ENCODE measurements at regions not wholly inside any gene's neighbourhood (a gene's known extent, or its start where the extent isn't known, plus 50 kb on each side); places are given as distances from the start of the nearest gene placed in this dataset.
"Not testable (repeated sequence)": the region's sequence is repeated elsewhere in the genome, so short reads cannot be mapped to it uniquely, and the experiment has no call there.

- TF ChIP-seq CTCF (conservative IDR thresholded peaks at IDR 0.05), result no peak
- Mint-ChIP-seq H3K4me3 (no peak overlapping the region), H3K27me3 (ENCODE audit: insufficient read depth) (no peaks in the 10 kb centered on the region), H3K27ac (no peak overlapping the region), H3K36me3 (ENCODE audit: low read depth) (no peaks in the 10 kb centered on the region), H3K4me1 (no peaks in the 10 kb centered on the region), H3K9me3 (peaks cover 4% of the 10 kb centered on the region)
- Histone ChIP-seq H3K9me3 (ENCODE audit: control insufficient read depth, low read length) (peaks cover 5% of the 10 kb centered on the region), H3K4me3 (ENCODE audit: low read length) (no peak overlapping the region), H3K9ac (ENCODE audit: extremely low read depth, low read length, poor library complexity, severe bottlenecking) (no peak overlapping the region), H3K27ac (ENCODE audit: low read depth, low read length) (no peak overlapping the region), H3K4me1 (ENCODE audit: control insufficient read depth, insufficient read depth, low read length) (no peaks in the 10 kb centered on the region), H3K36me3 (ENCODE audit: control insufficient read depth, insufficient read depth, low read length) (no peaks in the 10 kb centered on the region), H3K27me3 (ENCODE audit: control insufficient read depth, insufficient read depth, low read length, poor library complexity, severe bottlenecking) (no peaks in the 10 kb centered on the region)
- WGBS, 2 experiments (ENCODE audit: insufficient coverage in 1 of 2, insufficient read length in 1 of 2), result 75 to 85% methylated on average over 1 to 4 of the region's 4 CpGs
- DNase-seq, result no peak
These were observed 252.1 kb downstream of the DOK5 start for GRCh38 chr20:54727490-54727889.

- no peak overlapping the region for H3K27ac Mint-ChIP-seq
- H3K27me3 ChIP-seq (ENCODE audit: control insufficient read depth, insufficient read depth, low read length, poor library complexity, severe bottlenecking), result no peaks in the 10 kb centered on the region
- H3K9me3 ChIP-seq (ENCODE audit: control insufficient read depth, low read length), result peaks cover 5% of the 10 kb centered on the region
- H3K27me3 Mint-ChIP-seq (ENCODE audit: insufficient read depth), result no peaks in the 10 kb centered on the region
- 84 to 86% methylated on average over 3 to 6 of the region's 6 CpGs for WGBS, 2 experiments (ENCODE audit: insufficient coverage in 1 of 2, insufficient read length in 1 of 2)
- H3K9me3 Mint-ChIP-seq, result peaks cover 4% of the 10 kb centered on the region
- no peaks in the 10 kb centered on the region for H3K36me3 ChIP-seq (ENCODE audit: control insufficient read depth, insufficient read depth, low read length)
- H3K36me3 Mint-ChIP-seq (ENCODE audit: low read depth), result no peaks in the 10 kb centered on the region
- no peak overlapping the region for H3K9ac ChIP-seq (ENCODE audit: extremely low read depth, low read length, poor library complexity, severe bottlenecking)
- H3K4me3 ChIP-seq (ENCODE audit: low read length), result no peak overlapping the region
- no peak for TF ChIP-seq CTCF (conservative IDR thresholded peaks at IDR 0.05)
- H3K4me1 ChIP-seq (ENCODE audit: control insufficient read depth, insufficient read depth, low read length), result no peaks in the 10 kb centered on the region
- DNase-seq, result no peak
- no peak overlapping the region for H3K4me3 Mint-ChIP-seq
- H3K27ac ChIP-seq (ENCODE audit: low read depth, low read length), result no peak overlapping the region
- H3K4me1 Mint-ChIP-seq, result no peaks in the 10 kb centered on the region
These were observed 251.4 kb downstream of the DOK5 start for GRCh38 chr20:54726687-54727300.

GRCh38 chr20:54725266-54725665 lies 249.9 kb downstream of the DOK5 start:
- not testable (repeated sequence) for H3K36me3 Mint-ChIP-seq (ENCODE audit: low read depth); DNase-seq
- 43% methylated on average over 1 of the region's 2 CpGs; no CpG with 5 or more reads in 1 of the 2 experiments for WGBS, 2 experiments (ENCODE audit: insufficient coverage in 1 of 2, insufficient read length in 1 of 2)

GRCh38 chr20:54723723-54724122 lies 248.3 kb downstream of the DOK5 start:
- no peaks in the 10 kb centered on the region for H3K36me3 Mint-ChIP-seq (ENCODE audit: low read depth)
- H3K36me3 ChIP-seq (ENCODE audit: control insufficient read depth, insufficient read depth, low read length), result no peaks in the 10 kb centered on the region
- H3K27me3 Mint-ChIP-seq (ENCODE audit: insufficient read depth), result no peaks in the 10 kb centered on the region
- H3K27ac ChIP-seq (ENCODE audit: low read depth, low read length), result no peak overlapping the region
- H3K4me1 Mint-ChIP-seq, result no peaks in the 10 kb centered on the region
- peaks cover 4% of the 10 kb centered on the region for H3K9me3 Mint-ChIP-seq
- H3K4me3 ChIP-seq (ENCODE audit: low read length), result no peak overlapping the region
- no peaks in the 10 kb centered on the region for H3K27me3 ChIP-seq (ENCODE audit: control insufficient read depth, insufficient read depth, low read length, poor library complexity, severe bottlenecking)
- no peaks in the 10 kb centered on the region for H3K4me1 ChIP-seq (ENCODE audit: control insufficient read depth, insufficient read depth, low read length)
- TF ChIP-seq CTCF (conservative IDR thresholded peaks at IDR 0.05), result no peak
- H3K4me3 Mint-ChIP-seq, result no peak overlapping the region
- no peak for DNase-seq
- H3K9ac ChIP-seq (ENCODE audit: extremely low read depth, low read length, poor library complexity, severe bottlenecking), result no peak overlapping the region
- WGBS, 2 experiments (ENCODE audit: insufficient coverage in 1 of 2, insufficient read length in 1 of 2), result 94 to 100% methylated on average over 1 of the region's 1 CpG
- H3K27ac Mint-ChIP-seq, result no peak overlapping the region
- no peaks in the 10 kb centered on the region for H3K9me3 ChIP-seq (ENCODE audit: control insufficient read depth, low read length)

More at GRCh38 chr20:54725266-54725665, 249.9 kb downstream of the DOK5 start:
- H3K27me3 Mint-ChIP-seq (ENCODE audit: insufficient read depth); H3K36me3 ChIP-seq (ENCODE audit: control insufficient read depth, insufficient read depth, low read length); H3K27ac ChIP-seq (ENCODE audit: low read depth, low read length); H3K4me3 Mint-ChIP-seq; H3K27ac Mint-ChIP-seq; H3K9ac ChIP-seq (ENCODE audit: extremely low read depth, low read length, poor library complexity, severe bottlenecking); H3K27me3 ChIP-seq (ENCODE audit: control insufficient read depth, insufficient read depth, low read length, poor library complexity, severe bottlenecking); H3K4me1 Mint-ChIP-seq; H3K4me1 ChIP-seq (ENCODE audit: control insufficient read depth, insufficient read depth, low read length); H3K9me3 ChIP-seq (ENCODE audit: control insufficient read depth, low read length); H3K4me3 ChIP-seq (ENCODE audit: low read length); H3K9me3 Mint-ChIP-seq: not testable (repeated sequence)

Data from endodermal cell (in vitro differentiated cells).